ENCODE measurements at regions not wholly inside any gene's neighbourhood (a gene's known extent, or its start where the extent isn't known, plus 50 kb on each side); places are given as distances from the start of the nearest gene placed in this dataset.
"Not testable (repeated sequence)": the region's sequence is repeated elsewhere in the genome, so short reads cannot be mapped to it uniquely, and the experiment has no call there.

DNA sequence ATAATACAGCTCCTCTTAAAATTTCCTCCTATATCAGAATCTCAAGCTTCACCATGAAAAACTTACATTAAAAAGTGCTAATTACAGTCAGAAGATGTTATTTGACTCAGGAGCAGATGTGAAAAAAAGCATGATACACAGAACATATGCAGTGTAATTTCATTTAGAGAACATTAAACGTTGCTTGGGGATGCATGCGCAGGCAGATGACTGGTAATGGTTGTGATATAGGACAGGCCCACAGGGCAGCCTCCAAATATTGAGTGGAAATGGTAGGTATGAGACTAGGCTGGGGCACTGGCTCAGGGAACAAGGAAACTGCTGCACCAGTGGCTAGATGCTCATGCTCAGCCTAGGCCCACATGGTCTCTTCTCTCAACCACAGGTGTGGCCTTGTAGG is 69.7 kb downstream of the IARS1 start:
- H3K4me1 ChIP-seq (ENCODE audit: insufficient read depth, low read length, poor library complexity, severe bottlenecking): no peaks in the 10 kb centered on the region
- TF ChIP-seq EZH2 (IDR thresholded peaks at IDR 0.05; ENCODE audit: borderline replicate concordance, low read depth, low read length, poor library complexity, severe bottlenecking): no peak
- TF ChIP-seq, protein P1, sequence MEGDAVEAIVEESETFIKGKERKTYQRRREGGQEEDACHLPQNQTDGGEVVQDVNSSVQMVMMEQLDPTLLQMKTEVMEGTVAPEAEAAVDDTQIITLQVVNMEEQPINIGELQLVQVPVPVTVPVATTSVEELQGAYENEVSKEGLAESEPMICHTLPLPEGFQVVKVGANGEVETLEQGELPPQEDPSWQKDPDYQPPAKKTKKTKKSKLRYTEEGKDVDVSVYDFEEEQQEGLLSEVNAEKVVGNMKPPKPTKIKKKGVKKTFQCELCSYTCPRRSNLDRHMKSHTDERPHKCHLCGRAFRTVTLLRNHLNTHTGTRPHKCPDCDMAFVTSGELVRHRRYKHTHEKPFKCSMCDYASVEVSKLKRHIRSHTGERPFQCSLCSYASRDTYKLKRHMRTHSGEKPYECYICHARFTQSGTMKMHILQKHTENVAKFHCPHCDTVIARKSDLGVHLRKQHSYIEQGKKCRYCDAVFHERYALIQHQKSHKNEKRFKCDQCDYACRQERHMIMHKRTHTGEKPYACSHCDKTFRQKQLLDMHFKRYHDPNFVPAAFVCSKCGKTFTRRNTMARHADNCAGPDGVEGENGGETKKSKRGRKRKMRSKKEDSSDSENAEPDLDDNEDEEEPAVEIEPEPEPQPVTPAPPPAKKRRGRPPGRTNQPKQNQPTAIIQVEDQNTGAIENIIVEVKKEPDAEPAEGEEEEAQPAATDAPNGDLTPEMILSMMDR (conservative IDR thresholded peaks at IDR 0.05; ENCODE audit: low read depth, low read length): no peak
- intact Hi-C loops (cut with micrococcal nuclease; ENCODE audit: unreplicated experiment): no loop called here
- ChIA-PET POLR2A (ENCODE audit: low non-redundant PET) (no interaction called here), CTCF (no interaction called here)
- H3K27me3 ChIP-seq (replicated peaks; ENCODE audit: insufficient read depth, low read depth, low read length, poor library complexity): no peaks in the 10 kb centered on the region
- BruUV-seq (replicated peaks): no TSS peak
- DNase-seq (ENCODE audit: low spot score): no peak
- H3K36me3 ChIP-seq (ENCODE audit: insufficient read depth, low read length, poor library complexity, severe bottlenecking): peaks cover 70% of the 10 kb centered on the region
- no peak overlapping the region for H3K27ac ChIP-seq (ENCODE audit: low read depth, low read length, poor library complexity, severe bottlenecking)
- no peaks in the 10 kb centered on the region for H3K9me3 ChIP-seq (ENCODE audit: low read depth, low read length, poor library complexity, severe bottlenecking)
- no peak overlapping the region for H3K4me3 ChIP-seq (ENCODE audit: low read depth, low read length, poor library complexity, severe bottlenecking)

DNA sequence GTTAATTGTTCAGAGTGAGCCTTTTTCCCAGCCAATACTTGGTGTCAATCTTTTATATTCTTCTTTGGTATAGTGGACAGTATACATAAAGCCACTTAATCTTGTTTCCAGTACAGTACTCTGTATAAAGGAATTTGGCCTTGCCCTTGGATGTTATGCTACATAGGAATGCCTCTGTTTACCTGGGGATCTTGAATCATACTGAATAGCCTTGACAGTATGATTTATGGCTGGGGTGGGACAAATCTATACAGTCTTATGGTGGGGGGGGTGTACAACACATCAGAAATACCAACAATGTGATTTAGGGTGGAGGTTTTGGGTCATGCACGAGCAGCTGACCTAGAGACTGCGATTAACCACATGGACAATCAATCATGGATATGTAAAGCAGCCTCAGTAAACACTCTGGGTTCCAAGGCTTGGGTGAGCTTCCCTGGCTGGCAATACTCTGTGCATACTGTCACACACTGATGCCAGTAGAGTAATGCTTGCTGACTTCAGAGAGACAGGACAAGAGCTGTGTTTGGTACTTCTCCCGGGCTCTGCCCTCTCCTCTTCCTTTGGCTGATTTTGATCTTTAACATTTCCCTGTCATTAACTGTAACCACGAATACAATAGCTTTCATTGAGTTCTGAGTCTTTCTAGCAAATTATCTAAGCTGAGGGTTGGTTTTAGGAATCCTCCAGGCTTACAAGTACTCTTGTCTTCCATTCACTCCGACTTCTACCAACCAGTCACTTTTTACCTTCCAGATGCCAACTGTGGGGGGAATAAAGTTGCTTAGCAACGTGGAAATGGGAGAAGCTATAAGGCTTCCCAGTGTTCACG is 84.6 kb downstream of the IARS1 start:
- Histone ChIP-seq H3K9me3 (ENCODE audit: low read depth, low read length, poor library complexity, severe bottlenecking) (no peaks in the 10 kb centered on the region), H3K27me3 (replicated peaks; ENCODE audit: insufficient read depth, low read depth, low read length, poor library complexity) (no peaks in the 10 kb centered on the region), H3K4me1 (ENCODE audit: insufficient read depth, low read length, poor library complexity, severe bottlenecking) (no peaks in the 10 kb centered on the region), H3K27ac (ENCODE audit: low read depth, low read length, poor library complexity, severe bottlenecking) (no peak overlapping the region), H3K36me3 (ENCODE audit: insufficient read depth, low read length, poor library complexity, severe bottlenecking) (peaks cover 68% of the 10 kb centered on the region), H3K4me3 (ENCODE audit: low read depth, low read length, poor library complexity, severe bottlenecking) (no peak overlapping the region)
- ChIA-PET CTCF (no interaction called here), POLR2A (ENCODE audit: low non-redundant PET) (no interaction called here)
- no TSS peak for BruUV-seq (replicated peaks)
- no peak for TF ChIP-seq EZH2 (IDR thresholded peaks at IDR 0.05; ENCODE audit: borderline replicate concordance, low read depth, low read length, poor library complexity, severe bottlenecking)
- TF ChIP-seq, protein P1 (conservative IDR thresholded peaks at IDR 0.05; ENCODE audit: low read depth, low read length): no peak
- intact Hi-C loops (cut with micrococcal nuclease; ENCODE audit: unreplicated experiment): no loop called here
- no peak for DNase-seq (ENCODE audit: low spot score)

DNA sequence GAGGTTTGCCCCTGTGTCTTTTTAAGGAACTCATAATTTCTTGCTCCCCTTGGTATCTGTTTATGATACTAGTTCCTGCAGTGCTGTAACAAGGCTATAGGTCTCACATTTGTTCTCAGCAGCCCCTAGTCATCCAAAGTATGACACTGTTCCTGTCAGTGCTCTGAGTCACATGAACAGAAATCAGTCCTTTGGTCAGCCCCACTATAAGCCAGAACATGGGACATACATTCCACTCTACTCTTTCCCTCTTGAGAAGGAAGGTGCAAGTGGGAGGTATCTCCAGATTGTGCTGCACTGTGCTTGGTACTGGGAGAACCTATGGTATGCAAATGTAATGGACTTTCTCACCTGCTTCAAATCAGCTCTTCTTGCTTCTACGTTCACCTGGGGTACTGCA is 87.0 kb downstream of the IARS1 start:
- peaks cover 44% of the 10 kb centered on the region for H3K36me3 ChIP-seq (ENCODE audit: insufficient read depth, low read length, poor library complexity, severe bottlenecking)
- no peak overlapping the region for H3K27ac ChIP-seq (ENCODE audit: low read depth, low read length, poor library complexity, severe bottlenecking)
- ChIA-PET POLR2A (ENCODE audit: low non-redundant PET) (no interaction called here), CTCF (no interaction called here)
- intact Hi-C loops (cut with micrococcal nuclease; ENCODE audit: unreplicated experiment): no loop called here
- no peak overlapping the region for H3K4me3 ChIP-seq (ENCODE audit: low read depth, low read length, poor library complexity, severe bottlenecking)
- TF ChIP-seq, protein P1 (conservative IDR thresholded peaks at IDR 0.05; ENCODE audit: low read depth, low read length): no peak
- TF ChIP-seq EZH2 (IDR thresholded peaks at IDR 0.05; ENCODE audit: borderline replicate concordance, low read depth, low read length, poor library complexity, severe bottlenecking): no peak
- no peaks in the 10 kb centered on the region for H3K27me3 ChIP-seq (replicated peaks; ENCODE audit: insufficient read depth, low read depth, low read length, poor library complexity)
- BruUV-seq (replicated peaks): no TSS peak
- no peaks in the 10 kb centered on the region for H3K9me3 ChIP-seq (ENCODE audit: low read depth, low read length, poor library complexity, severe bottlenecking)
- H3K4me1 ChIP-seq (ENCODE audit: insufficient read depth, low read length, poor library complexity, severe bottlenecking): no peaks in the 10 kb centered on the region
- no peak for DNase-seq (ENCODE audit: low spot score)

DNA sequence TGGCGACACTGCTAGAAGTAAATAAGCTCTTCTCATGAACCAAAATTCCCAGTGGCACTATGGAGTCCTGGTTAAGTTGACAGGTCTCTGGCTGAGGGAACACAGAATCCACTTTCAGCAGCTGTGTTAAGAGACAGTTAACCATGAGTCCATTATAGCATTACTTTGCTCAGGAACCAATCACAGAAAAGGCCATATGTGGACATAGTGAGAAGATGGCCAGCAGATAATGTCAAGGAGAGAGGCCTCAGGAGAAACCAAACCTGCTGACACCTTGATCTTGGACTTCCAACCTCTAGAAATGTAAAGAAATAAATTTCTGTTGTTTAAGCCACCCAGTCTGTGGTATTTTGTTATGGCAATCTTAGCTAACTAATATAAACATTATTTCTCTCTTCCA is 88.7 kb upstream of the SPTLC1 start:
- H3K9me3 ChIP-seq (ENCODE audit: low read depth, low read length, poor library complexity, severe bottlenecking); H3K4me3 ChIP-seq (ENCODE audit: low read depth, low read length, poor library complexity, severe bottlenecking); H3K4me1 ChIP-seq (ENCODE audit: insufficient read depth, low read length, poor library complexity, severe bottlenecking); intact Hi-C loops (cut with micrococcal nuclease; ENCODE audit: unreplicated experiment); CTCF ChIA-PET; DNase-seq (ENCODE audit: low spot score); H3K27me3 ChIP-seq (replicated peaks; ENCODE audit: insufficient read depth, low read depth, low read length, poor library complexity); BruUV-seq (replicated peaks); H3K27ac ChIP-seq (ENCODE audit: low read depth, low read length, poor library complexity, severe bottlenecking): not testable (repeated sequence)
- POLR2A ChIA-PET (ENCODE audit: low non-redundant PET): interaction anchor here (0.5 kb wide), 1 partner anchor 72 kb away, joined by 3 read pairs; no protein-coding TSS in a partner anchor
- H3K36me3 ChIP-seq (ENCODE audit: insufficient read depth, low read length, poor library complexity, severe bottlenecking): peaks cover 18% of the 10 kb centered on the region

DNA sequence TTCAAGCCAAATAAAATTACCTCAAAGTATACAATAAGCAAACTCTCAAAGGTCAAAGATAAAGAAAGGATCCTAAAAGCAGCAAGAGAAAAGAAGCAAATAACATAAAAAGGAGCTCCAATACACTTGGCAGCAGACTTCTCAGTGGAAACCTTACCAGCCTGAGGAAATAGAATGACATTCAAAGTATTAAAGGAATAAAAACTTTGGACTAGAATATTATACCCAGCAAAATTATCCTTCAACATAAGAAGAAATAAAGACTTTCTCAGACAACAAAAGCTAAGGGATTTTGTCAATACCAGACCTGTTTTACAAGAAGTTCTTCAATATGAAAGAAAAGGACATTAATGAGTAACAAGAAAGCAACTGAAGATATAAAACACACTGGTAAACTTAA is 83.0 kb upstream of the SPTLC1 start:
- H3K4me3 ChIP-seq (ENCODE audit: low read depth, low read length, poor library complexity, severe bottlenecking); H3K27ac ChIP-seq (ENCODE audit: low read depth, low read length, poor library complexity, severe bottlenecking); BruUV-seq (replicated peaks); H3K36me3 ChIP-seq (ENCODE audit: insufficient read depth, low read length, poor library complexity, severe bottlenecking); H3K4me1 ChIP-seq (ENCODE audit: insufficient read depth, low read length, poor library complexity, severe bottlenecking); POLR2A ChIA-PET (ENCODE audit: low non-redundant PET); H3K9me3 ChIP-seq (ENCODE audit: low read depth, low read length, poor library complexity, severe bottlenecking); DNase-seq (ENCODE audit: low spot score); intact Hi-C loops (cut with micrococcal nuclease; ENCODE audit: unreplicated experiment); H3K27me3 ChIP-seq (replicated peaks; ENCODE audit: insufficient read depth, low read depth, low read length, poor library complexity); CTCF ChIA-PET: not testable (repeated sequence)

Measured in A673 (cell line).